PC-9 (cell line): ENCODE measurements at regions not wholly inside any gene's neighbourhood (a gene's known extent, or its start where the extent isn't known, plus 50 kb on each side); places are given as distances from the start of the nearest gene placed in this dataset.

Source experiments
- CTCF ChIP-seq: fragments of 200-600 bp; sonication (generic); conservative IDR thresholded peaks from 2 replicates; pipeline ENCODE4 v1.6.1; 2017; ENCODE audit warnings: mixed run types, antibody characterized with exemption, mild to moderate bottlenecking, moderate library complexity
- EZH2 ChIP-seq: fragments of 200-600 bp; sonication (generic); IDR thresholded peaks from 2 replicates; pipeline ENCODE4 v1.8.0; 2017; ENCODE audit warnings: antibody characterized with exemption, low read depth

- TF ChIP-seq CTCF (no peak), EZH2 (no peak)
These were observed 833.3 kb upstream of the INTU start for GRCh38 chr4:126799416-126799815.
